WI38 (cell line): ENCODE measurements at regions not wholly inside any gene's neighbourhood (a gene's known extent, or its start where the extent isn't known, plus 50 kb on each side); places are given as distances from the start of the nearest gene placed in this dataset.

Source experiments
- H3K4me3 ChIP-seq: 2 replicates; pipeline ENCODE4 v1.5.1; 2011; ENCODE audit warnings: low read depth, mild to moderate bottlenecking, control low read depth, low read length
- CTCF ChIP-seq: IDR thresholded peaks from 2 replicates; pipeline ENCODE4 v1.5.1; 2012; ENCODE audit warnings: low read depth, mild to moderate bottlenecking, control low read depth, low read length

- no peak for TF ChIP-seq CTCF
- no peak overlapping the region for H3K4me3 ChIP-seq
These were observed 184.4 kb downstream of the PRL start for GRCh38 chr6:22112461-22112860.

- no peak overlapping the region for H3K4me3 ChIP-seq
- no peak for TF ChIP-seq CTCF
These were observed 183.6 kb downstream of the PRL start for GRCh38 chr6:22113026-22113766.

GRCh38 chr6:22115559-22115958, 181.3 kb downstream of the PRL start:
- no peak overlapping the region for H3K4me3 ChIP-seq
- no peak for TF ChIP-seq CTCF

- no peak for TF ChIP-seq CTCF
- H3K4me3 ChIP-seq = no peak overlapping the region
These were observed 179.2 kb downstream of the PRL start for GRCh38 chr6:22117631-22118030.

- no peak for TF ChIP-seq CTCF
- H3K4me3 ChIP-seq = no peak overlapping the region
These were observed 177.3 kb downstream of the PRL start for GRCh38 chr6:22119500-22119899.

GRCh38 chr6:22124756-22125155, 172.1 kb downstream of the PRL start:
- no peak for TF ChIP-seq CTCF

GRCh38 chr6:22126910-22127309, 169.9 kb downstream of the PRL start:
- TF ChIP-seq CTCF = no peak
- no peak overlapping the region for H3K4me3 ChIP-seq

More at GRCh38 chr6:22124756-22125155, 172.1 kb downstream of the PRL start:
- H3K4me3 ChIP-seq = no peak overlapping the region
